Ovary (tissue), 3 donors: ENCODE measurements at regions not wholly inside any gene's neighbourhood (a gene's known extent, or its start where the extent isn't known, plus 50 kb on each side); places are given as distances from the start of the nearest gene placed in this dataset.

Experiments
- CTCF ChIP-seq, 3 donors: fragments of 450-650 bp in 2 of 3; fragments of 200-600 bp in 1 of 3; IDR thresholded peaks; one replicate each; pipeline versions ENCODE4 v1.5.1 to v1.8.0; 2016 to 2022; ENCODE audit warnings: antibody characterized with exemption in 3 of 3, mild to moderate bottlenecking in 1 of 3
- POLR2A ChIP-seq: fragments of 450-650 bp; IDR thresholded peaks from one replicate; pipeline ENCODE4 v1.6.1; 2017; ENCODE audit warnings: antibody characterized with exemption, mild to moderate bottlenecking, moderate library complexity
- donor health status: DM: no; HTN: no; CAD: no.

DNA sequence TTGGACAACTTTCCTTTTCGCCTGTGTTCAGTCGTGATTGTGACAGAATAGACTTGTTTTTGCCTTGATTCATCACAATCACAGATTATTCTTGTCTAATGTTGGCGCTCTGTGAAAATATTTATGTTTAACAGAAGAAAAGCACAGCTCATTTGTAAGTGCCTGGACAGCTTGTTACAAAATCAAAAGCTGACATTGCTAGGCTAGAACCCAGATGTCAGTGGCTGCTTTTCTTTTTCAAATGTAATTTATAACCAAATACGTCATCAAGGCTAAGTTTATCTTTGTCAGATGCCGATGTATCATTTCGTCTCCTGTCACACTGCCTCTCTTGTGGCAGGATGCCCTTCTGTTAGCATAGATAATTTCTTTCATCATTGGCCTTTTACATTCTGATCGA lies 1227.3 kb downstream of the PLA2G4A start:
- TF ChIP-seq CTCF (IDR thresholded peaks at IDR 0.05), result no peak
- TF ChIP-seq POLR2A, result no peak
